ENCODE measurements at regions not wholly inside any gene's neighbourhood (a gene's known extent, or its start where the extent isn't known, plus 50 kb on each side); places are given as distances from the start of the nearest gene placed in this dataset.

DNA sequence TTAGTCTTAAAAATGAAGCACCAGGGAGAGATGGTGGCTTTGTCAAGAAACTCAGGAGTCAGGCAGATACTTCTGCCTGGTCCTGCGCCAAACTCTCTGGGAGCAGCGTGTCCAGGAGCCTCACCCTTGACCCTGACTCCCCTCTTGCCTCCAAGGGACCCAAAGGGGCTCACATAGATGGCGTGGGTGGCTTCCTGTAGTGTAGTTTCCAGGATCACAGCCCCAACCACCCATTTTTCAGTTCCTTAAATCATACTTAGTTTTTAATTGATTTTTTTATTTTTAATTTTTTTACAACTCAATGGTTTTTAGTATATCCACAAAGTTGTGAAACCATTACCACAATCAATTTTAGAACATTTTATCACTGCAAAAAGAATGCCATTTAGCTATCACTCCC is 107.7 kb upstream of the IGSF21 start:
- TF ChIP-seq FOXP2 (optimal IDR thresholded peaks at IDR 0.05; ENCODE audit: borderline replicate concordance, extremely low read depth, extremely low read length, insufficient read depth), result no peak
- no peak for TF ChIP-seq SIN3A (IDR thresholded peaks at IDR 0.05; ENCODE audit: borderline replicate concordance, insufficient read depth, low read length)
- no peak for TF ChIP-seq POLR2AphosphoS5 (IDR thresholded peaks at IDR 0.05; ENCODE audit: low read depth, low read length)
- TF ChIP-seq, protein P1, sequence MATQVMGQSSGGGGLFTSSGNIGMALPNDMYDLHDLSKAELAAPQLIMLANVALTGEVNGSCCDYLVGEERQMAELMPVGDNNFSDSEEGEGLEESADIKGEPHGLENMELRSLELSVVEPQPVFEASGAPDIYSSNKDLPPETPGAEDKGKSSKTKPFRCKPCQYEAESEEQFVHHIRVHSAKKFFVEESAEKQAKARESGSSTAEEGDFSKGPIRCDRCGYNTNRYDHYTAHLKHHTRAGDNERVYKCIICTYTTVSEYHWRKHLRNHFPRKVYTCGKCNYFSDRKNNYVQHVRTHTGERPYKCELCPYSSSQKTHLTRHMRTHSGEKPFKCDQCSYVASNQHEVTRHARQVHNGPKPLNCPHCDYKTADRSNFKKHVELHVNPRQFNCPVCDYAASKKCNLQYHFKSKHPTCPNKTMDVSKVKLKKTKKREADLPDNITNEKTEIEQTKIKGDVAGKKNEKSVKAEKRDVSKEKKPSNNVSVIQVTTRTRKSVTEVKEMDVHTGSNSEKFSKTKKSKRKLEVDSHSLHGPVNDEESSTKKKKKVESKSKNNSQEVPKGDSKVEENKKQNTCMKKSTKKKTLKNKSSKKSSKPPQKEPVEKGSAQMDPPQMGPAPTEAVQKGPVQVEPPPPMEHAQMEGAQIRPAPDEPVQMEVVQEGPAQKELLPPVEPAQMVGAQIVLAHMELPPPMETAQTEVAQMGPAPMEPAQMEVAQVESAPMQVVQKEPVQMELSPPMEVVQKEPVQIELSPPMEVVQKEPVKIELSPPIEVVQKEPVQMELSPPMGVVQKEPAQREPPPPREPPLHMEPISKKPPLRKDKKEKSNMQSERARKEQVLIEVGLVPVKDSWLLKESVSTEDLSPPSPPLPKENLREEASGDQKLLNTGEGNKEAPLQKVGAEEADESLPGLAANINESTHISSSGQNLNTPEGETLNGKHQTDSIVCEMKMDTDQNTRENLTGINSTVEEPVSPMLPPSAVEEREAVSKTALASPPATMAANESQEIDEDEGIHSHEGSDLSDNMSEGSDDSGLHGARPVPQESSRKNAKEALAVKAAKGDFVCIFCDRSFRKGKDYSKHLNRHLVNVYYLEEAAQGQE (IDR thresholded peaks at IDR 0.05; ENCODE audit: insufficient read depth in 1 of 2, low read depth in 2 of 2, low read length in 2 of 2), result no peak

DNA sequence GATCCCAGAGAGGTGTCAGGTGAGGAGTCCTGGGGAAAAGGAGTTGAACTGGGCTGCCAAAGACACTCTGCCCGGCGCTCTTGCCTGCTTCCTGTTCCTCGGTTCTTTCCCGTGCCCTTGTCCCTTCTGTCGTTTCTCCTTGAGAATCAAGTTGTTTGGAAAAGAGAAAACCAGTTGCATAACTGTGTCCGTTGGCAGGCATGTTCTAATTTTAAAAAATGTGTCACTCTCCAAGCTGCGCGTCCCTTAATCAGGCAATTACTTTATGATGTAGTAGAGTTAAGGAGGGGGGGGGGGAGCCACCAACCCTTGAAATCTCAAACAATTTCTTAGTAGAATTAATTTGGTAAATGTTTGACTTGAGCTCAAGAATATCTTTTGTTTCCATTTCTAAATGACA is 105.9 kb upstream of the IGSF21 start:
- TF ChIP-seq SIN3A (IDR thresholded peaks at IDR 0.05; ENCODE audit: borderline replicate concordance, insufficient read depth, low read length) (no peak), TAF1 (IDR thresholded peaks at IDR 0.05; ENCODE audit: borderline replicate concordance, insufficient read depth, low read length) (no peak), POLR2AphosphoS5 (IDR thresholded peaks at IDR 0.05; ENCODE audit: low read depth, low read length) (no peak), FOXP2 (optimal IDR thresholded peaks at IDR 0.05; ENCODE audit: borderline replicate concordance, extremely low read depth, extremely low read length, insufficient read depth) (no peak)
- TF ChIP-seq, protein P1 (IDR thresholded peaks at IDR 0.05; ENCODE audit: insufficient read depth in 1 of 2, low read depth in 2 of 2, low read length in 2 of 2), result no peak

DNA sequence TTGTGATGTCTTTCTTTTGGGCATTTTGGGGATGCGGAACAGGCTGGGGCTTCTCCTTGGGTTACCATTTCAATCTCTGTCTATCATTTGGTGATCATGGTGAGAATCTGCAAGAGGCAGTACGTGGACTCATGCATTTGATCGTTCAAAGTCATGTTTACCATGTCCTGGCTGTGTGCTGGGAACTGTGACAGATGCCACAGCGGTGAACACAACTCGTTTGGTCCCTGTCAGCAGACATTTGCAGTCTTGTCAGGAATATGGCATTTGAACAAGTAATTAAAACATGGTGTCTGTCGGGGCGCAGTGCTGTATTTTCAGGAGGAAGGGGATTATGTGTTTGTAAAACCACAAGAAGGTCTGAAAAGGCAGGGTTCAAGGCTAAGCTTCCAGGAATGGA is 103.3 kb upstream of the IGSF21 start:
- TF ChIP-seq, protein P1 (IDR thresholded peaks at IDR 0.05; ENCODE audit: insufficient read depth in 1 of 2, low read depth in 2 of 2, low read length in 2 of 2), result no peak
- no peak for TF ChIP-seq FOXP2 (optimal IDR thresholded peaks at IDR 0.05; ENCODE audit: borderline replicate concordance, extremely low read depth, extremely low read length, insufficient read depth)
- TF ChIP-seq SIN3A (IDR thresholded peaks at IDR 0.05; ENCODE audit: borderline replicate concordance, insufficient read depth, low read length), result no peak
- TF ChIP-seq TAF1 (IDR thresholded peaks at IDR 0.05; ENCODE audit: borderline replicate concordance, insufficient read depth, low read length), result no peak
- TF ChIP-seq POLR2AphosphoS5 (IDR thresholded peaks at IDR 0.05; ENCODE audit: low read depth, low read length), result no peak

DNA sequence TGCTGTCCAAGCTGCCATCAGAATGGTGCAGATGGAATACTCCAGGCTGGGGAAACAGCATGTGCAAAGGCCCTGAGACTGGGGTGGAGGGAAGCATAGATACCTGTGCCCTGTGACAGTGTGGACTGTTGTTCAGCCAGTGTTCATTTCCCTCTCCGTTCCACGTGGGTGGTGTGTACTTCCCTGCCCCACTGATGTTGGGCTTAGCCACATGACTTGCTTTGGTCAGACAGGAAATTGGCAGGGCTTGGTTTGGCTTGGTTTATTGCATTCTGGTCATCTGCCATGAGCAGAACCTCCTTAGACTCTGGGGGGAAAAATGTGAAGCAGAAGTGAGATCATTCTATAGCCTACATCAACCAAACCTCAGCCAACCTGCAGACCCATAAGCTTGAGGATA is 102.4 kb upstream of the IGSF21 start:
- TF ChIP-seq TAF1 (IDR thresholded peaks at IDR 0.05; ENCODE audit: borderline replicate concordance, insufficient read depth, low read length), result no peak
- TF ChIP-seq, protein P1 (IDR thresholded peaks at IDR 0.05; ENCODE audit: insufficient read depth in 1 of 2, low read depth in 2 of 2, low read length in 2 of 2), result no peak
- no peak for TF ChIP-seq POLR2AphosphoS5 (IDR thresholded peaks at IDR 0.05; ENCODE audit: low read depth, low read length)
- no peak for TF ChIP-seq FOXP2 (optimal IDR thresholded peaks at IDR 0.05; ENCODE audit: borderline replicate concordance, extremely low read depth, extremely low read length, insufficient read depth)
- TF ChIP-seq SIN3A (IDR thresholded peaks at IDR 0.05; ENCODE audit: borderline replicate concordance, insufficient read depth, low read length), result no peak
